A204.1 (cell line): ENCODE measurements at regions not wholly inside any gene's neighbourhood (a gene's known extent, or its start where the extent isn't known, plus 50 kb on each side); places are given as distances from the start of the nearest gene placed in this dataset.
A peak's percentile ranks its signal among the peaks of the same experiment; 100 is the strongest.
"Not testable (repeated sequence)": the region's sequence is repeated elsewhere in the genome, so short reads cannot be mapped to it uniquely, and the experiment has no call there.

ENCODE experiments used
- FAIRE-seq: peaks from 2 replicates; lab custom pipeline; 2012; peaks lifted over from hg19 to GRCh38; lab: Jason Lieb, UNC

DNA sequence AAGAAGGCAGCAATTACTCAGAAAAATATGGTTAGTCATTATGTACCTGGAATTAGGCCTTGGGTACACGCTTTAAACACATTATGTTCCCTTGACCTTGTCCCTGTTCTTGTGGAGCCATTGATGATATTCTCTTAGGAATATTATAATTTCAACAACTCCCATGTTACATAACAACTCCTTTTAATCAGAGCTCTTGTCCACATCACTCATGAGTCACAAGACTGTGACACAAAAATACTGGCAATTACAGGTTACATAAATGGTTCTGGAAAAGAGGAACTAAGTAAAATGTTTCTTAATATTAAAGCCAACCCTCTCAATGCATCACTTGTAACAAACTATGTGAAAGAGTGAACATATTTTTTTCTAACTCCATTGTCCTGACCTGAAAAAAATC is 143.8 kb upstream of the PCLO start:
- FAIRE-seq = no peak

DNA sequence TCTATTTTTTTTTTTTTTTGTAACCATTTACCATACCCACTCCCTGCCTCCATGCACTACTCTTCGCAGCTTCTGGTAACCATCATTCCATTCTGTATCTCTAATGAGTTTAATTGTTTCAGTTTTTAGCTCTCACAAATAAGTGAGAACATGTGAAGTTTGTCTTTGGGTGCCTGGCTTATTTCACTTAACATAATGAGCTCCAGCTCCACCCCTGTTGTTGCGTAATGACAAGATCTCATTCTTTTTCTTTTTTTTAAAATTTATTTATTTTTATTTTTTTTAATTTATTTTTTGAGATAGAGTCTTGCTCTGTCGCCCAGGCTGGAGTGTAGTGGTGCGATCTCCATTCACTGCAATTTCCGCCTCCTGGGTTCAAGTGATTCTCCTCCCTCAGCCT is 142.3 kb upstream of the PCLO start:
- FAIRE-seq = no peak

DNA sequence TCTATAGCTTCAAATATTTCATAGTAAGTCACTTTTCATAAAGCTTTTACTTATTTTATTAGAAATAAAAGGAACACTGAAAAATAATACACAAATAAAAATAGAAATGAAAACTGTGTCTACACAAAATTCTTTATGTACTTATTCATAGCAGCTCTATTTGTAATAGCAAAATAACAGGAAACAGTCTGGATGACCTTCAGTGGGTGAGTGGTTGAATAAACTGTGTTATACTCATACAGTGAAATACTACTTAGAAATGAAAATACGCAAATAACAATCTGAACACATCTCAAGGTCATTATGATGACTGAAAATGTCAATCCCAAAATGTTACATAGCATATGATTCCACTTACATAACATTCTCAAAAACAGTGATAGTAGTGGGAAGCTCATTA is 138.7 kb upstream of the PCLO start:
- no peak for FAIRE-seq

DNA sequence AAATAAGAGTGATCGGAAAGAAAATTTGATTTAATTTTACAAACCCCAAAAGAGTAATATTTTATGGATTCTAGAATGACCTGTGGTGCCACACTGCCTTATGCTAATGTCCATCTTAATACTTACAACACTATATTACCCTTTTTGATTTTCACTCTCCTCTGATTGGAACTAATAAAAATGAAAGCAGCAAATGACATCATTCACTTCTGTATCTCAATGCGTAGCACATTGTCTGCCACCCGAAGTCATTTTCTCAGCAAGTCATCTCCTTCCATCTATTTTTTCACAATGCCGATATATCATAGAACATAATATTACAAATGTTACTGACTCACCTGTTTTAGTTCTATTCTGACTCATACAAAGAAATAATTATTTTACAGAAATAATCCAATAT is 127.5 kb upstream of the PCLO start:
- FAIRE-seq = no peak

DNA sequence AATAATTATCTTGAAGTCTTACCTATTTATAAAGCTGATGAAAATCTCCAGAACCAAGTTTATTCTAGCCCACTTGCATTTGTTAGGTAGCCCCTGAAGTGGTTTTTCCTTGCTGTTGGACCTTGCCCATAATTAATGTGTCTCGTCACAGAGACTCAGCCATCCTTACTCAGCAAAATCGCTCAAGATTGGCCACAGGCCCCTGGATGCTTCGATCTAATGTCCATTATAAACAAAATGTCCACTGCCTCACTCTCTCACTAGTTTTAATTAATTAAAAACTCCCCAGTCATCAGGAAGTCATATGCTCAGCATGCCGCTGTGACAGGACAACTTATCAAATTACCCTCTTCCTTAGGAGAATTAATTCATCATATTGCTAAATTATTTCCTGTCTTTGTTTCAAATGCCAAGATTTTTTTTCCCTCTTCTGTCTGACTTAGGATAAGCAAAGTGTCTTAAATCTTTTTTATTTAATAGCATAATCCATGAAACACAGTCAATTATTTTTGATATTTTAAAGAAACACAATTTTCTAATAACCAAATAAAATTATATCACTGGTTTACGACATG is 126.8 kb upstream of the PCLO start:
- FAIRE-seq = no peak

DNA sequence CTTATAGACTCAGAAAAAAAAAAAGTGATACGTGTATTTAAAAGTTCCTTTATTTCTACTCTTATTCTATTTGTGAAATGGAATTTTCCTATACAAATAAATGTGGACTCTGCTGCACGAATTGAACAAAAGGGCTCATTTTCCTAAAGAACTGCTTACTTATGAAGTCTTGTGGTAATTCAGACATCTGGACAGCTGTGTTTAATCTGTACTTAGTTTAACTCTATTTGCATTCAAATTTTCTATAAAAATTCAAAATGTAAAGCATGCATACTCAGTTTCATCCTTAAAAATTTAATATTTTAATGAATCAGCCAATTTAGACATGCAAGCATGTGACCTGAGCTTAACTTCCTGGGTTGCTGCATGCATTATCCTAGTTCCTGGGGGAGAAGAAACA is 118.0 kb upstream of the PCLO start:
- FAIRE-seq = no peak

DNA sequence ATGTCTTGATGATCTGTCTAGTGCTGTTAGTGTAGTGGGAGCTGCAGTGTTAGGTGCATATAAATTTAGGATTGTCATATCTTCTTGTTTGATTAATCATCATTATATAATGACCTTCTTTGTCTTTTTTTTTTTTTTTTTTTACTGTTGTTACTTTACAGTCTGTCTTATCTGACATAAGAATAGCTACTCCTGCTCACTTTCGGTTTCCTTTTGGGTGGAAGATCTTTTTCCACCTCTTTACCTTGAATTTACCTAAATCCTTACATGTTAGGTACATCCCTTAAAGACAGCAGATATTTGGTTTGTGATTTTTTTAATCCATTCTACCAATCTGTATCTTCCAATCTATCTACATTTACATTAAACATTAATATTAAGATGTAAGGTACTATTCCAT is 113.6 kb upstream of the PCLO start:
- FAIRE-seq = no peak

DNA sequence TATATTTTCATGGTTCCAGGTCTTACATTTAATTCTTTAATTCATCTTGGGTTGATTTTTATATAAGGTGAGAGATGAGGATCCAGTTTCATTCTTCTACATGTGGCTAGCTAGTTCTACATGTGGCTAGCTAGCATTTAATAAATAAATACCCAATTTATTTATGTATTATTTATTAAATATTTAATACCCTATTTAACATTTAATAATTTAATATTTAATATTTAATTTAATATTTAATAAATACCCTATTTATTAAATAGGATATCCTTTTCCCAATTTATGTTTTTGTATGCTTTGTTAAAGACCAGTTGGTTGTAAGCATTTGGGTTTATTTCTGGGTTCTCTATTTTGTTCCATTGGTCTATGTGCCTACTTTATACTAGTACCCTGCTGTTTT is 111.0 kb upstream of the PCLO start:
- FAIRE-seq = peak; percentile 44

DNA sequence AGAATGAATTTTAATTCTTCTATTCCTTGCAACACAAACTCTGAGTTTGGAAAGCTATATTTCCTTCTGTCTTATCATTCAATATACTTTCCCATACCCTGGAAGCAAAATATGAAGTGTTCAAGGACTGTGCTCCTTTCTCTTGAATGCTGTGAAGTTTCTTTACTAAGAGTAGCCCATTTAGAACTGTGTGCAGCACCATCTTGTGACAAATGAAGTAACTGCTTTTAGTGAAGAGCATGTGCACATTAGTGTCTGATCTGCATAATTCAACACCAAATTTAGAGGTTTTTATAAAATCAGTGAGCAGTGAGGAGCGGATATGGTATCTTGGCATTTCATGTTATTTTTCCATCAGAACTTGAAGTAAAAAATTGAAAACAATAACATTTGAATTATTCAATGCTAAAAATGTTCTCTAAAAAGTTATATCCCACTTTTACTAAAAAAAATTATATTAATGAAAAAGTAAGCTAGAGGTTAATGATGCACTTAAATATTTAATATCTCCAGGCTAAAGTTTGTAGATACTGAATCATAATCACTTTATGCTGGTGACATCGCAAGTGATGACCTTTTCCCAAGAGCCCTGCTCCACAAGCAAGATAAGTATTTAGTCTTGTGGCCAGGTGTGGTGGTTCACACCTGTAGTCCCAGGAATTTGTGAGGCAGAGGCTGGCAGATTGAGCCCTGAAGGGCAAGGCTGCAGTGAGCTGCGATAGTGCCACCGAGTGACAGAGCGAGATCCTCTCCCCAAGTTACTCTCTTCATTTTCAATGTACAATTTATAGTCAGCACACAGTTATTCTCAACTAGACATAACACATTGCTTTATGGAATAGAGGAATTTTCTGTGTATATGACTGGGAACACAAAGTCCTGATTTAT is 108.8 kb upstream of the PCLO start:
- no peak for FAIRE-seq

DNA sequence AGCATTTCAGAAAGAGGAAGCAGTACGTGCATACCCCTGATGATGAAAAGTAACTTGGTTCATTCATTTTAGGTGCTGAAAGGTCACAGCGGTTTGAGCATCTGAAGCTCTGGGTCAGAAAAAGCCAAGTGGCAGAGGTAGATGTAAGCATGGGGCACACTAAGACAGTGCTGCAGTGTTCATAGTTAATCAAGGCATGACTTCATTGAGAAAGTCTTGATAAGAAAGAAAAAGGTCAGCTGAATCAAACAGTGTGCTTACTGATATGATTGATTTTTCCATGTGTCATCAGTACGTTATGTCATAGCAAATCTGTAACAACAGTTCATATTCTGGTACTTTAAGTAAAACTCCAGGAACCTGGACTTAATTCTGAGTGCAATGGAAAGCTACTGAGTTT is 107.7 kb upstream of the PCLO start:
- no peak for FAIRE-seq

DNA sequence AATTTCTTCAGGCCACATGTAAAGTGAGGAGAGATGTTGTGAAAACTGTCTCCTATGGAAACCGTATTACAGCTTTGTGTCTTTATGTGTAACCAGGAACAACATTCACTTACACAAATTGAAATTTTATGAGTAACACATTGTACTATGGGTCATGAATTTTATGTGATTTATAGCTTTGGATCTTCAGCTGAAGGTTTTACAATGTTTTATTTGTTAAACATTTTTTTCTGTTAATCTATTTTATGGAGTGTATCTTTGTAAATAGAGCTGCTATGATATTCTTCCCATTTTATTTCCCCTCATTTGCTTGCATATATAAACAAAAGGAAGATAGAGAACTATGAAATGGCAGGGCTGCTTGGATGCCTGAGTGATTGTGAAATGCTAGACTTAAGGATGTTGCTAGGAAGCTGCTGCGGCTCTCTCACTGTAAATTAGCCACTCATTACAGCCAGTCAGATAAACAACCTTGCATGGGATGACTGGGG is 104.5 kb upstream of the PCLO start:
- FAIRE-seq = no peak

DNA sequence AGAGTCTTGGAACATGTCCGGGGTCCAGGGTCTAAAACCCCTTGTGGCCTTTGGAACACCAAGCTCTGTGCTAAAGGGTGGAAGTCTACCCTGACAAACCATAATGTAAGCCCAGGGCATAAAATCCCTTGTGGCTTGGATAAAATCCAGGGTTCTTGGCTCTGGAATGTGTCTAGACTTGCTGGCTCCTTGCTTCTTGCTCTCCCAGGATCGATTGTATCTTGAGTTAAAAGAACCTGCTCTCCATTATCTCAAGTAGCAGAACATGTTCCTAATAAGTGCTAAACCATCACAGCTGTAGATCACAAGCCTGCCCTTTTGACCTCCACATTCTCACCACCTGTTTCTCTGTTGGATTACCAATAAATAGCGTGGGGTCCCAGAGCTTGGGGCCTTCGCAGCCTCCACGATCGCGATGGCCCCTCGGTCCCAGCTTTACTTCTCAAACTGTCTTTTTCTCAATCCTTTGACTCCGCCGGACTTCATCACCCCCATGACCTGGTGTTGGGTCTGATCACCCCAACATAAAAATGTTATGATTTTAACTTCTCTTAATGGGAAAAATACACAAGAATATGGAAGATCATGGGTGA is 100.9 kb upstream of the PCLO start:
- not testable (repeated sequence) for FAIRE-seq

DNA sequence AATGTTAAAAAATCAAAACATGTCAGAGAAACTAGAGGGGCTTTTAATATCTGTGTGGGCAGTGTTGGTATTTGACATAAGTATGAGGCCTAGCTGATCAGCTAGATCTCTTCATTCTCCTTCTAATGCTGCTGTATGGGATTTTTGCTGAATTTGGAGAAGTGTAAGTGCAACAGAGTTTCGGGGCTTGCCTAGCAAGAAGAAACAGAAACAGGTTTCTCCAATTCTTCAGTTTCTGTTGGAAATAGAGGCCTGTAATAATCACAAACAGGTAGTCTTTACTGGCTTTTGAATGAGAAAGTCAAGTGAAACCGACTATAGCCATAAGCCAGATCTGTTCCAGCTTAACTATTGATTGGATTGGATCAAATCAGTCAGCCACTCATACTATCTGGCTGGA is 96.4 kb upstream of the PCLO start:
- no peak for FAIRE-seq

DNA sequence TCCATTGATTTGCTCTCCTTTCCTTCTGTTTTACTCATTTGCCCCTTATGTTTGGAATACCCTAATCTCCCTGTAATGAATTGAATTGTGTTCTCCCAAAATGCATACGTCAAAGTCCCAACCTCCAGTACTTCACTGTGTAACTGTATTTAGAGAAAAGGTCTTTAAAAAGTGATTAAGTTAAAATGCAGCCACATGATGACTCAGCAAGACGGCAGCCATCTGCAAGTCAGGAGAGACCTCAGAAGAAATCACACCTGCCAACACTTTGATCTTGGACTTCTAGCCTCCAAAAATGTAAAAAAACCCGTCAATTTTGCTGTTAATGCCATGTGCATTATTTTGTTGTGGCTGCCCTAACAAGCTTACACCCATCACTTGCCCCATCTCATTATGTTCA is 85.3 kb upstream of the PCLO start:
- FAIRE-seq = no peak

DNA sequence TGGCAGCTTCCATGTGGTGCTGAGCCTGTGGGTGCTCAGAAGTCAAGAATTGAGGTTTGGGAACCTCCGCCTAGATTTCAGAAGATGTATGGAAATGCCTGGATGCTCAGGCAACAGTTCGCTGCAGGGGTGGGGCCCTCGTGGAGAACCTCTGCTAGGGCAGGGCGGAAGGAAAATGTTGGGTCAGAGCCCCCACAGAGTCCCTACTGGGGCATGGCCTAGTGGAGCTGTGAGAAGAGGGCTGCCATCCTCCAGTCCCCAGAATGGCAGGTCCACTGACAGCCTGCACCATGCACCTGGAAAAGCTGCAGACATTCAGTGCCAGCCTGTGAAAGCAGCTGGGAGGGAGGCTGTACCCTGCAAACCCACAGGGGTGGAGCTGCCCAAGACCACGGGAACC is 56.5 kb upstream of the PCLO start:
- not testable (repeated sequence) for FAIRE-seq

DNA sequence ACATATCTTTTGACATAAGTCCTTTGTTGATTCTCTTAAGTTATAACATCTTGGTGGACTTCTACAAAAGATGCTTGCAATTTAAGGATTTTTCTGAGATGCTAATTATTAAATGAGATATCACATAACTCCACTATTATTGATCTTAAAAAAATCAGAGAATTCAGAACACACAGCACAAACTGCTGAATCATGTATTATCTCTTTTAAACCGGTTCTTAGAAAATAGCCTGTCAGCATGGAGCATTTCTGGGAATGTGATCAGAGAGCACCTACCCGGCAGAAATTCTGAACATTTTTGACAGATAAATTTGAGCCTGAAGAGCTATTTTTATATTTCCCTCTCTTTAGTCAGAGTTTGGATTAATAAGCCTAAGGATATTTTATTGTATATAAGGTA is 50.2 kb upstream of the PCLO start:
- FAIRE-seq = no peak
